PC-3 (cell line): ENCODE measurements at regions not wholly inside any gene's neighbourhood (a gene's known extent, or its start where the extent isn't known, plus 50 kb on each side); places are given as distances from the start of the nearest gene placed in this dataset.

Source experiments
- ATAC-seq: fragments of 200-7000 bp; cut with Tn5 transposase; 2 replicates; pipeline ENCODE4 v1.9.1; 2020; ENCODE audit warnings: mild to moderate bottlenecking, moderate library complexity
- BruUV-seq: library from RNA; stranded (reverse); fragments of 400-500 nt; replicated peaks from 2 replicates; lab custom pipeline; 2021; lab: Mats Ljungman, UMichigan
- CTCF ChIA-PET: fragments of 300-600 bp; sonication (Branson Sonifier 250); formaldehyde crosslinking; loops from one replicate; lab custom pipeline; 2022; ENCODE audit warnings: antibody characterized with exemption; lab: Charles Lee
- POLR2A ChIA-PET: fragments of 300-600 bp; sonication (Branson Sonifier 250); formaldehyde crosslinking; loops from one replicate; lab custom pipeline; 2022; ENCODE audit warnings: antibody characterized with exemption; ENCODE audit not compliant: unreplicated experiment; lab: Charles Lee
- DNase-seq: peaks from one replicate; pipeline ENCODE4 v3.0.0-alpha.2; 2015
- H2AFZ ChIP-seq: fragments of 300-600 bp; sonication (generic); 2 replicates; pipeline ENCODE4 v1.6.0; 2016; ENCODE audit warnings: antibody characterized with exemption, low read length
- H3F3A ChIP-seq: fragments of 300-600 bp; sonication (generic); one replicate; pipeline ENCODE4 v1.6.0; 2017; ENCODE audit warnings: antibody characterized with exemption, low read length, control low read depth, mild to moderate bottlenecking; ENCODE audit not compliant: unreplicated experiment
- H3K27ac ChIP-seq: fragments of 300-600 bp; sonication (generic); 2 replicates; pipeline ENCODE4 v1.5.1; 2016; ENCODE audit warnings: mild to moderate bottlenecking, low read length
- H3K27me3 ChIP-seq: fragments of 300-600 bp; sonication (generic); 2 replicates; pipeline ENCODE4 v1.6.1; 2016; ENCODE audit warnings: low read length, mixed read lengths
- H3K36me3 ChIP-seq: fragments of 300-600 bp; sonication (generic); 2 replicates; pipeline ENCODE4 v1.6.1; 2016; ENCODE audit warnings: low read depth, mixed run types, low read length, mixed read lengths
- H3K4me1 ChIP-seq: fragments of 300-600 bp; sonication (generic); 2 replicates; pipeline ENCODE4 v1.5.1; 2016; ENCODE audit warnings: low read length; ENCODE audit not compliant: insufficient read depth
- H3K4me2 ChIP-seq: fragments of 300-600 bp; sonication (generic); 2 replicates; pipeline ENCODE4 v1.6.0; 2016; ENCODE audit warnings: low read length
- H3K4me3 ChIP-seq: fragments of 300-600 bp; sonication (generic); 2 replicates; pipeline ENCODE4 v1.5.1; 2016; ENCODE audit warnings: mild to moderate bottlenecking, low read length, mixed read lengths
- H3K79me2 ChIP-seq: fragments of 300-600 bp; sonication (generic); 2 replicates; pipeline ENCODE4 v1.6.1; 2017; ENCODE audit warnings: low read length, mixed read lengths
- H3K9ac ChIP-seq: fragments of 300-600 bp; sonication (generic); 2 replicates; pipeline ENCODE4 v1.6.0; 2016; ENCODE audit warnings: mild to moderate bottlenecking, low read length
- H3K9me2 ChIP-seq: fragments of 300-600 bp; sonication (generic); replicated peaks from 2 replicates; pipeline ENCODE4 v1.6.1; 2016; ENCODE audit warnings: mixed run types, low read length, mixed read lengths
- H3K9me3 ChIP-seq: fragments of 300-600 bp; sonication (generic); 2 replicates; pipeline ENCODE4 v1.6.1; 2016; ENCODE audit warnings: low read length, mixed read lengths
- H4K20me1 ChIP-seq: fragments of 300-600 bp; sonication (generic); 2 replicates; pipeline ENCODE4 v1.6.1; 2016; ENCODE audit warnings: low read length, mixed read lengths
- CTCF ChIP-seq: fragments of 300-600 bp; sonication (generic); conservative IDR thresholded peaks from 2 replicates; pipeline ENCODE4 v1.5.1; 2017; ENCODE audit warnings: antibody characterized with exemption, low read depth, mild to moderate bottlenecking, low read length
- EZH2 ChIP-seq: fragments of 300-600 bp; sonication (generic); IDR thresholded peaks from one replicate; pipeline ENCODE4 v1.6.1; 2017; ENCODE audit warnings: antibody characterized with exemption, mild to moderate bottlenecking, low read length; ENCODE audit not compliant: unreplicated experiment
- EZH2phosphoT487 ChIP-seq: fragments of 300-600 bp; sonication (generic); IDR thresholded peaks from 2 replicates; pipeline ENCODE4 v1.6.1; 2018; ENCODE audit warnings: mild to moderate bottlenecking, antibody characterized with exemption, low read length, borderline replicate concordance
- intact Hi-C: fragments of 100-400 bp; cut with micrococcal nuclease; formaldehyde crosslinking; loops from 2 replicates; pipeline ENCODE4 v1.9.0; 2023

GRCh38 chr15:97623091-97623661 is 337.3 kb upstream of the ARRDC4 start:
- Histone ChIP-seq H3K4me1 (no peaks in the 10 kb centered on the region), H4K20me1 (no peaks in the 10 kb centered on the region), H3K9me2 (no peaks in the 10 kb centered on the region), H3K4me3 (no peak overlapping the region), H3K9me3 (no peaks in the 10 kb centered on the region), H3K27ac (no peak overlapping the region), H3F3A (no peaks in the 10 kb centered on the region), H3K79me2 (no peaks in the 10 kb centered on the region), H3K4me2 (no peak overlapping the region), H3K27me3 (no peaks in the 10 kb centered on the region), H2AFZ (no peak overlapping the region), H3K36me3 (no peaks in the 10 kb centered on the region), H3K9ac (no peak overlapping the region)
- no peak for DNase-seq
- CTCF ChIA-PET: no interaction called here
- no peak for ATAC-seq
- intact Hi-C loops: no loop called here
- TF ChIP-seq CTCF: no peak
- no peak for TF ChIP-seq EZH2
- no peak for TF ChIP-seq EZH2phosphoT487
- BruUV-seq: no TSS peak
- POLR2A ChIA-PET: no interaction called here

GRCh38 chr15:97627634-97628033 is 332.9 kb upstream of the ARRDC4 start:
- no peaks in the 10 kb centered on the region for H3K9me2 ChIP-seq
- H3K27me3 ChIP-seq: no peaks in the 10 kb centered on the region
- H3K4me3 ChIP-seq: no peak overlapping the region
- H2AFZ ChIP-seq: no peak overlapping the region
- H3K4me1 ChIP-seq: no peaks in the 10 kb centered on the region
- H3F3A ChIP-seq: no peaks in the 10 kb centered on the region
- intact Hi-C loops: no loop called here
- H3K27ac ChIP-seq: no peak overlapping the region
- ChIA-PET CTCF (no interaction called here), POLR2A (no interaction called here)
- H3K9ac ChIP-seq: no peak overlapping the region
- BruUV-seq: no TSS peak
- no peaks in the 10 kb centered on the region for H4K20me1 ChIP-seq
- DNase-seq (no peak), ATAC-seq (no peak)
- no peaks in the 10 kb centered on the region for H3K79me2 ChIP-seq
- no peak for TF ChIP-seq CTCF
- no peak for TF ChIP-seq EZH2
- TF ChIP-seq EZH2phosphoT487: no peak
- H3K9me3 ChIP-seq: no peaks in the 10 kb centered on the region
- no peak overlapping the region for H3K4me2 ChIP-seq
- no peaks in the 10 kb centered on the region for H3K36me3 ChIP-seq

GRCh38 chr15:97645758-97646157 is 314.7 kb upstream of the ARRDC4 start:
- H3K36me3 ChIP-seq: no peaks in the 10 kb centered on the region
- no peaks in the 10 kb centered on the region for H3K27me3 ChIP-seq
- H3K27ac ChIP-seq: no peak overlapping the region

More at GRCh38 chr15:97645758-97646157, 314.7 kb upstream of the ARRDC4 start:
- ATAC-seq (no peak), DNase-seq (no peak)
- no peak for TF ChIP-seq EZH2
- no peak for TF ChIP-seq CTCF
- intact Hi-C loops: no loop called here
- H2AFZ ChIP-seq: no peak overlapping the region
- H3K79me2 ChIP-seq: no peaks in the 10 kb centered on the region
- H4K20me1 ChIP-seq: no peaks in the 10 kb centered on the region
- BruUV-seq: no TSS peak
- no peaks in the 10 kb centered on the region for H3K4me1 ChIP-seq
- POLR2A ChIA-PET: no interaction called here
- CTCF ChIA-PET: no interaction called here
- H3K4me3 ChIP-seq: no peak overlapping the region
- no peak overlapping the region for H3K9ac ChIP-seq
- no peaks in the 10 kb centered on the region for H3K9me3 ChIP-seq
- no peaks in the 10 kb centered on the region for H3F3A ChIP-seq
- no peak overlapping the region for H3K4me2 ChIP-seq
- no peaks in the 10 kb centered on the region for H3K9me2 ChIP-seq
